ENCODE measurements at regions not wholly inside any gene's neighbourhood (a gene's known extent, or its start where the extent isn't known, plus 50 kb on each side); places are given as distances from the start of the nearest gene placed in this dataset.
"Not testable (repeated sequence)": the region's sequence is repeated elsewhere in the genome, so short reads cannot be mapped to it uniquely, and the experiment has no call there.

DNA sequence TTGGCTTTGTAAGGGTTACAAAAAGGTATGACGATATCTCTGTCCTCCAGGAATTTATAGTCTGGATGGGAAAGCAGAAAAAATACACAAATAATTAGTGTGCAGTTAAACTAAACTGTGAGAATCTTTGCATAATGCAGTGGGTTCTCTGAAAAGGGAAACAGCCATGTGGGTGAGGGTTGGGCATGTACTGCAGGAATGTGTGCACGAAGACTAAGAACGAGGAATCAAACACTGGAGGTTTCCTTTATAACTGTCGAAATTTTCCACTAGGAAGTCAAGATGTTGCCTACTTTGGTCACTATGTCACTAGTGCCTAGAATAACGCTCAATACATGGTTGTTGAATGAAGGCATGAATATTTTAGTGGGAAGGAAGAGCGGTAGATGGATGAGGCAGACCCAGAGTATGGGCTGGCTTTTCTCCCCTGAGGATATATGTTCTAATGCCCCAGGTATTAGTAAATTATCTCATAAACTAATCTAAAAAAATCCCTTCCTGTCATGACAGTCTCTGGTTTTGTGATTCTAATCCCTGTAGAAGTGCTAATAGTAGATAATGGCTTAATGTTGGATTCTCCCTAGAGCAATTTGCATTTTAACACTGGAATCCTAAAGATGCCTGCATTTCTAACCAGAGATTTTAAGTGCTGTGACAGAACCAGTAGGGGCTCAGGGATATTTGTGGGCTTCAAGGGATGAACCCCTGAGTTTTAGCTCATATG lies 227.3 kb downstream of the NMUR2 start:
- no peak for DNase-seq

DNA sequence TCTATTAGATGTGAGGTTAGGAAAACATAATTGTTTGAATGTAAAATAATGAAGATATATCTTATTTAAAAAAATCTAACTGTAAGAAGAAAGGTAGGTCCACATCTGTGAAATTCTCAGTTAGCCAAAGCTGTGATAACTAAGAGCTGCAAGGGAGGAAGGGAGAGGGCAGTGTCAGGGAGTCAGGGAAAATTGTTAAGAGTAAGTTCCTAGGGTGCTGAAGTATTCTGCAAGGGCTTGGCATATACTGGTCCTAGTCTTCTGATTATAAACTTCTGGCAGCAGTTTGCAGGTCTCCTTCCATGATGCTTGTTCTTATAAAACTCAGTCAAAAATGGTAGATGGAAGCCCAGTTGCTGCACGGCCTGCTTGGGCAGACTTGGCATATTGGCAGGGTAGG lies 233.2 kb downstream of the NMUR2 start:
- no peak for DNase-seq

DNA sequence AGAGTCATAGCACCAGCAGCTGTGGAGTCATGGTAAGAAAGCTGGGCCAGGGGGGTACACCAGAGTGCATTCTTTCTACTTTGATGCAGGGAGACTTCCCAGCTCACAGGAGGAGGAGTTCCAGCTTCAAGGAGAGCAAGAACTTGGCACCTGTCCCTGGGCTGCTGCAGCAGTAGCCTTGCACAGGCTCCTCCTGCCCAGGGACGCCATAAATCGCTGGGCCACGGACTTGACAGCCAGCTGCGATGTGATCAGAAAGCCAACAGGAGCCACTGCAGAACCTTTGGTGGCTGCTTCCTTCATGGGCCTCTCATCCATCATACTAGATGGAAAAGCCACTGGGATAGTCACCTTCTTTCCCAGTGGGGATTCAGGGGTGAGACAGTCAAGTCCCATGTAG lies 234.7 kb downstream of the NMUR2 start:
- DNase-seq, result no peak

DNA sequence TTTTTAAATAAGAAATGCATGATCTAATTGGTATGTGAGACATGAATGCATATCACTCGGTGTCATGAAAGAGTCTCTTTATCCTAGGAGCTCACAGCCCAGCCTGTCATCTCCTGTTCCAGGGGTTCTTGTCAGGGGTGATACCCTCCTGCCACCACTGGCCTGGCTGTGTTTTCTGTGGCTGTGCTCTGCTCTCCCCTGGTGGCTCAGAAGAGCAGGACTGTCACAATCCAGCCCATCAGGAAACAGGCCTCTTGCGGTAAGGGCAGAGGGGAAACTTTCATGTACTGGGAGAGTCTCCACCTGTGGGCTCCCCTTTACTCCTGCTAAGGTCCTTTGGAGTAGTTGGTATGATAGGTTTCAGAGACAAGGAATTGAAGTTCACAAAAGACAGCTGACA lies 240.2 kb upstream of the GLRA1 start:
- no peak for DNase-seq

DNA sequence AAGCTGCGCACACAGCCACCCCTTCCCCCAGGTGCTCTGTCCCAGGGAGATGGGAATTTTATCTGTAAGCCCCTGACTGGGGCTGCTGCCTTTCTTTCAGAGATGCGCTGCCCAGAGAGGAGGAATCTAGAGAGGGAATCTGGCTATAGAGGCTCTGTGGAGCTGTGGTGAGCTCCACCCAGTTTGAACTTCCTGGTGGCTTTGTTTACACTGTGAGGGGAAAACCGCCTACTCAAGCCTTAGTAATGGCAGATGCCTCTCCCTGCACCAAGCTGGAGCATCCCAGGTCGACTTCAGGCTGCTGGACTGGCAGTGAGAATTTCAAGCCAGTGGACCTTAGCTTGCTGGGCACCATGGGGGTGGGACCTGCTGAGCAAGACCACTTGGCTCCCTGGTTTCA lies 235.2 kb upstream of the GLRA1 start:
- DNase-seq, result not testable (repeated sequence)

DNA sequence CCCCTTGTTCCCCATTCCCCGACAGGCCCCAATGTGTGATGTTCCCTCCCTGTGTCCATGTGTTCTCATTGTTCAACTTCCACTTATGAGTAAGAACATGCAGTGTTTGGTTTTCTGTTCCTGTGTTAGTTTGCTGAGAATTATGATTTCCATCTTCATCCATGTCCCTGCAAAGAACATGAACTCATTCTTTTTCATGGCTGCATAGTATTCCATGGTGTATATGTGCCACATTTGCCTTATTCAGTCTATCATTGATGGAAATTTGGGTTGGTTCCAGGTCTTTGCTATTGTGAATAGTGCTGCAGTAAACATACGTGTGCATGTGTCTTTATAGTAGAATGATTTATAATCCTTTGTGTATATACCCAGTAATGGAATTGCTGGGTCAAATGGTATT lies 229.8 kb upstream of the GLRA1 start:
- DNase-seq, result not testable (repeated sequence)

DNA sequence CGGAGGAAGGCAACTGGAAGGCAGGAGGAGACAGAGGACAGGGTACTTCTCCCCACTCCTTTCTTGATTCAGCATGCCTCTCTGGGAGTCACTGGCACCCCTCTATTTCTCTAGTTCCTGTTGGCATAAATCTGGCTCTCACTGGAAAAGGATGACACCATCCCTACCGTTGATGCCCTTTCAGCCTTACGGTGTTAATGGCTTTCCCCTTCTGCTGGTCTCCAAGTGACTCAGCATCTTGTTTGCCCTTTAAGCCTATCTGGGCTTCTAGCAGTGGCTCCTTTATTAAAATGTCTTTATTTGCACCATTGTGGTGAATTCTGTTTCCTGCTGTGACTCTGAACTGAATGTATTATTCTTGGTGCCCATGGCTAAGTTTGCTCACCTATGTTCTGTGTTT lies 227.3 kb upstream of the GLRA1 start:
- DNase-seq, result no peak

DNA sequence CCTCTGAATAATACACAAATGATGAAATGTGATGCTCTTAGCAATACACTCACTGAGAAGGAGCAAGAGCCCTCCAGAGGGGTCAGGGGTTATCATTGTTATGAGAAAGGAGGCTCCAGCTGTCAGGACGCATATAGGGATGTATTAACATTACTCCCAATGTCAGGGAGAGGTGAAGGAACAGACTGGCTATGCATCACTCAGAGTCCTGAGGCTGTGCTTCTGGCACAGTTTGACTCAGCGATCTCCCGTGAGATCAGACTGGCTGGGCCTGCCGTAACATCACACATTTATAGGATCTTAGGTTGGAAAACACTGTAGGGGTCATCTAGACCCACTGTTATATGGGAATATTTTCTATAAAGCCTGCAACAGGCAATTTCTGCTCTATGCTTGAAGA lies 226.5 kb upstream of the GLRA1 start:
- no peak for DNase-seq

DNA sequence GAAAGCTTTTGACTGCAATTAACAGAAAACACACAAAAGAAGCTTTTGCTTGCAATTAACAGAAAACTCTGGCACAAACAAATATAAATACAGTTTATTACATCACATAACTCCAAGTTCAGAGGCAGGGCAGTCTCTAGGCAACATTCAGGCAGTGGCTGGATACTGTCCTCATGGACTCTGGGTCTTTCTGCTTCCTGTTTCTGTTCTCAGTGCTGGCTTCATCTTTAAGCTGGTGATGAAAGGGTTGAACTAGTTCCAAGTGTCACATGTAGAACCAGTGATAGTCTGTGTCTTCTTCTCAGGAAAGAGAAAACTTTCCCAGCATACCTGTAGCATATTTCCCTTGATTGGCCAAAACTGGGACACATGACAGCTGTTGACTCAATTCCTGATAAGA lies 222.6 kb upstream of the GLRA1 start:
- no peak for DNase-seq

DNA sequence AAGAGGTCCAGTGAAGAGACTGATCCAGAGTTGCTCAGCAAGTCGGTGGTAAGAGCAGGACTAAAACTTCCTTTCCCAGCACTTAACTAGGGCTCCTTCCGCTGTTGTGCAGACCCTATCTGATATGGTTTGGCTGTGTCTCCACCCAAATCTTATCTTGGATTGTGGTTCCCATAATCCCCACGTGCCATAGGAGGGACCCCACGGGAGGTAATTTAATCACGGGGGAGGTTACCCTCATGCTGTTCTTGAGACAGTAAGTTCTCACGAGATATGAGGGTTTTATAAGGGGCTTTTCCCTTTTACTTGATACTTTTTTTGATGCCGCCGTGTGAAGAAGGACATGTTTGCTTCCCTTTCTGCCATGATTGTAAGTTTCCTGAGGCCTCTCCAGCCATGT lies 221.9 kb upstream of the GLRA1 start:
- no peak for DNase-seq

DNA sequence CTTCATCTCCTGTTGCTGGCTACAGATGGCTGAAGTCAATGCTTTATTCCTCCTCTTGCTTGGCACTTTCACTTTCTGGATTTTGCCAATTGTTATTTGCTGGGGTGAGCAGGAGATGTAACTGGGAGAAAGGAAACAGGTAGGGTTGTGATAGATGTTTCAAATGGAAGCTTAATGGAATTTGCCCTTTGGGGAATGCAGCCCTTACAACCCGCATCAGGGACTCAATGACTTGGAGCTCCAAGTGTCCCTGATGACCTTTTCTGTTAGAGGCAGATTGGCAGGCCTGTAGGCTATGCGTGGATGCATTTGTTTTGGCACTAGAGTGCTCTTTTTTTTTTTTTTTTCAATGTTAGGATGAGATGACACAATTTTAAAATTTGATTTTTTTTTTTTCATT lies 219.9 kb upstream of the GLRA1 start:
- no peak for DNase-seq

DNA sequence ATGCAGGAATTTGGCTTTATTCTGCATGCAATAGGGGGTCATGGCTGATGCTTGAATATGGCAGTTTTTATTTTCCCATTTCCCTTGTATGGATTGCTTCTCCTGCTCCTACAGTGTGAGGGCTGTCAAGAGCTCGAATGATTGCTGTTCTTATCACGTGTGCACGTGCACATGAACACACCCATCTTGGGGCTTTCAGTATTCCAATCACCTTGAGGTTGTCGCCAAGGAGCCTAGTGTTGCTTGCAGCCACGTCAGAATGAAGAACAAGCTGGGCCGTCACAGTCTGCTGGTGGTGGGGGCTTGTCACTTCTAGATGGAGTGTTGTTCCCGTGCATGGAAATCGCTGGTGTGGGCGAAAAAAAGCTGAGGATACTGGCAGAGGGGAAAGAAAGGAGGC lies 219.4 kb upstream of the GLRA1 start:
- no peak for DNase-seq

DNA sequence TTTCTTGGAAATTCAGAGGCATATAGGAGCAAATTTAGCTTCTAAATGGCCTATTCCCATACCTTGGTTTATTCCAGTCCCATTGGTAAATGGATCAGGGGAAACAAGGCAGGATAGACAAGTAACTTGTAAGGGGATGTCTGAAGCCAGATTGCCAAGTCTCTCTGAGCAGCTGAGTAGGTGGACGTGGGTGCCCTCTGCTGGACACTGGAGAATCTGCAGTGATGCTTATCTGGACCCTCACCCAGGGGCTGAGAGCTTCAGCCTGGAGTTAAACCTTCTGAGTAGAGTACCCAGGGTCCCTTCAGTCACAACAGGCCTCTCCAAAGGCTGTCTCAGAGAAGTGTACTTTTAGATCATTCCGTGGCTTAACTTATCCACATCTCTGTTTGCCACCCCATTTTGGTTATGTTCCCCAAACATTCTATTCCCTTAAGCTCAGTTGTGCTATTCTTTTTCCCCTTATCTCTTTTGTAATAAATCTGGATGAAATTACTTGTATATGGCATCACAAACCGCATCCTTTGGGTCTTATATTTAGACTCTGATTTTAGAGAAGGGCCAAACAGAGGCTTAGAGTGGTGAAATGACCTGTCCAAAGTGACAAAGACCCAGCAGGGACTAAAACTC lies 218.3 kb upstream of the GLRA1 start:
- peak; percentile 13 for DNase-seq

DNA sequence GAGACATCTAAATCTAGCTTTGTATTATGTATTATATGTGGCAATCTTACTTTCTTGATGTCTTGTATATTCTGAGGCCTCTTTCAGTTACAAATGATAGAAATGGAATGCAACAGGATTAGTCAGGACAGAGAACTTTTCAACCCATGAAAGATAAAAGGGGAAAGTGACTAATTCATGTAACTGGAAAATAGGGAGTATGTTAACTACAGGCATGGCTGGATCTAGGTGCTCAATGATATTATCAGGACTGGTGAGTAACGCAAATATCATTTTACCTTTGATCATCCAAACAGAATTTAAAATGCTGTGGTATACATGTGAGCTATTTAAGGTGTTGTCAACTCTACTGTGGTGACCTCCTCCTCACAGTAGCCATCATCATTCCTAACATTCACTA lies 215.7 kb upstream of the GLRA1 start:
- no peak for DNase-seq

DNA sequence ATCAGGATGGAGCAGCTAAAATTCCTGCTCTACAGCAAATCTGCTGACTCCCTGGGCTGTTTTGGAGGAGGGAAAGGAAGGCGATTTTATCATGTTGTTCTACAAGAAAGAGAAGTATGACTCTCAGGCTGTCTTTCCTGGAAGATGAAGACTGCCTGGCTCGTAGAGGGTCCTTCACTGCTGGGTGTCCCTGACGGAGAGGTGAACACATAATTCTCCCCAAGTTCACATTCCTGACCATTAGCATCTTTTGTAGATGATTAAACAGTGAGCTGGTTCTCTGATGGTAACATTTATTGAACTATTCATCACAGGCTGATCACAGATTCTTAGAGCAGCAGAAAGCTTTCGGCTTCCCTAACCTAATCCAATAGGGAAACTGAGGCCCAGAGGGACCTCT lies 212.4 kb upstream of the GLRA1 start:
- DNase-seq, result no peak

DNA sequence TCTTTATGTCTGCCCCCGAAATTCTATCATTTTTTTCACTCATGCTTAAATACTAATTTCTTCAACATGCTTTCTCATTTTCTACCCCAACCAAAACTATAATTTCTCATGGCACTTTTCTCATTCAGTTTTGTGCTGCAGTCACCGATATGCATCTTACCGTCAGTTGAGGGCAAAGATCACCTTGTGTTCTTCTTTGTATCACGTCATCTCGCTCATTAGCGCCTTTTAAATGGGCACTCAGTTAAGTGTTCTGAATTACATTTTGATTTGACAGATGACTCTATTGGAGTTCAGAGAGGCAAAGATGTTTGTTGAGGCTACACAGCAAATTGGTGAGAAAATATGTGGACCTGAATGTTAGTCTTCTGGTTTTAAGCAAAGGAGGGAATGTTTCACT lies 211.7 kb upstream of the GLRA1 start:
- no peak for DNase-seq

DNA sequence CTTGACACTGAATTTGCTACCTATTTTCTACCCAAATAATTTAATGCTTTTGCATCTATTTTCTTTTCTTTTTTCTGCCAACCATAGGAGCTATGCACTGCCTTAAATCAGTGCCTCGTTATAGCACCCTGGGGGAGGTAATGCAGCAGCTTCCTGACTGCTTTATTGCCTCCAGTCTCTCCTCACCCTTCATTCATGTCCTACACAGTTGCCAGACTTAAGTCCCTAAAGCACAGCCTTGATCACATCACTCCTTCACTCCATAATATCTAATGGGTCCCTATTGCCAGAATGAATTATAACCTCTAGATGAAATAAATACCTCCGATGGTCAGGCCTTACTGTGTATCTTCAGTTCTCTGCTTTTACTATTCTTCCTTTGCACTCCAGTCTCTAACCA lies 211.2 kb upstream of the GLRA1 start:
- no peak for DNase-seq

DNA sequence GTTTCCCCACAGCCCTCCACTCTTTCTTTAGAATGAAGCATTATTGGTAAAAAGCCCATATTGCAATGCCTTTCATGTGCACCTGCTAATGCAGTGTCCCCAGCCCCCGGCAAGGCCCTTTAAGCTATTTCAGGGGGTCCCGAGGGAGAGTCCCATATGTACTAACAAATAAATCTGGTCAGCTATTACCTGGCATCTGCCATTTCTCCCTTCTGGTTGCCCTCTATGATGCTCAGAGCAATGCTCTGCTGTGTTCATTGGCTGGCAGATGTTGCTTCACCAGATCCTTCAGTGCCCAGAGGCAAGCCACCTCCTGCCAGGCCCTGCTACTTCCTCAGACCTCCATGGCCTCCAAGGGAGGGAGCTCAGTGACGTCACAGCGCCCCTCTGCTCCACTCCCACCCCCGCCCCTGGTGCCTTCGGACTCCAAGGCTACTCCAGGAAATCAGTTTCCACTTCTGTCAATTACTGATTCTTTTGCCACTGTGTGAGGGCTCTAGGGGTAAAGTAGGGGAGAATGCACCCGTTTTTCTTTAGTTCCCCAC lies 201.1 kb upstream of the GLRA1 start:
- DNase-seq, result no peak

DNA sequence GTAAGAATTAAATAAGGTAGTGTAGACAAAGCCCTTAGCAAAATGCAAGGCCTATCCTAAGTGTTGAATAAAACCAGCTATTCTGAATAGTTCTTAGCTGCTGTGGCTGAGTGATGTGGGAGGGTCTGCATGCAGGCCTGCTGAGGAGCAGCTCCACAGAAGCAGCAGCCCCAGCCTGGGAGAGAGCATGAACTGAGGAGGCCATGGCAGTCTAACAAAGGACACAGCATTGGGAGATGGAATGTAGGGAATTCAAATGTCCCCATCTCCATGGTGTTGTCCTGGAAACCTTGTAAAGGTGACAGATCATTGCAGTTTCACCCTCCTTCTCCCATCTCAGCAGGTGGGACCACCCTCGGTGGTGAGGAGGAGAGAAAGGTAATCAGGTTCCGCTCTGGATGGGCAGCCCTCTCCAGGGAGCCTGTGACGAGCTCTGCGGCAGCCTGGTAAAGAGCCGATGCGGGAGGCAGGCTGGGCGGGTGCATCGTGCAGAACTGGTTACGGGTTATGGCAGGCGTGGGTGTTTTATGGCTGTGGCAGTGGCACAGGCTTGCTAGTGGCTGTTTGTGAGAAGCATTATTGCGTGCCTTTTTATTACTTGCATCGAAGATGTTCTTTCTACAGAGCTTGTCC lies 199.9 kb upstream of the GLRA1 start:
- no peak for DNase-seq

DNA sequence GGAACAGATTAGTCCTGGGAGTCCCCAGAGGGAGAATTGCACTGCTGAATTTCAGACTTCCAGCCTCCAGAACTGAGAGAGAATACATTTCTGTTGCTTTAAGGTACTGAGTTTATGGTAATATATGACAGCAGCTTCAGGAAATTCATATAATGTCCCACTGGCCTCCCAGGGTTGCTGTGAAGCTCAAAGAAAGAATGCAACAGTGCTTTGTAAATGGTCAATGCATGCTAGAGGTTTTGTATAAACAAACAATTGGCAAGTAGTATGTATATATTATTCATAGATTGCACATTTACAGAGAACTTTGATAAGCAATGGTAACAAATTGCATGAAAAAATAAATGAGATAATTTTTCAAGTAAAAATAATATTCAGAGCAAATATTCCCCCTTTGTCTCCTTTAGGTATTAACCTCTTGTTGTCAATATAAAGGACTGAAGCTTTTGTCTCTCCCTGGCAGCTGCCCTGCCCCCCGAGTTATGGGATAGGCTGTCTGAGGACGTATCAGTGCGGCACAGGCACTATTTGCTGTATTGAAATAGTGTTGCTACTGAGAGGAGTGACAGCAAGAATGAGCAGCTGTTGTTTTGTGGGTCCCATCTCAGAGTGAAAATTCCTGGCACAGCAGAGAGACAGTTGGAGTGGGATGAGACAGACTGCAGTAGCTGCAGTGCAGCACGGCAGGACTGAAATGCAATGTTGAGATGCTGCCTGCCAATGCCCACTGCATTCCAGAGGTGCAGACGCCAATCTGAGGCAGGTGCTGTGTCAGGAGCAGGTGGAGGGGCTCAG lies 194.2 kb upstream of the GLRA1 start:
- DNase-seq, result no peak

DNA sequence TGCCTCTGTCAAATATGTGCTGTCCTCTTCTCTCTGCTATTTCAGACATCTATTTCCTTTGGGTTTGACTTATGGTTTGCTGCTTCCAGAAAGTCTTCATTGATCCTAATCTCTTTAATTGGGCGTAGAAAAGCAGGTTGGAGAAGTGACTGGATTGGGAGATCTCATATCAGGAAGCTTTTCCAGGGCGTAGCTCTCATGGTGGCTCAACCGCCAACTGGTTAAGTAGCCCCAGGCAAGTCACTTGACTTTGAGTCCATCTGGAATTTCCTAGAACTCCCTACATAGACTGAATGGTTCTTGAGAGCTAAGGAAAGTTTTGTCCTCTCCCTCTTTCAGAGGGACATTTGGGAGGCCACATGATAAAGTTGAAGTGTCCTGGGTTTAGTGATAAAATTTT lies 192.3 kb upstream of the GLRA1 start:
- DNase-seq, result no peak

DNA sequence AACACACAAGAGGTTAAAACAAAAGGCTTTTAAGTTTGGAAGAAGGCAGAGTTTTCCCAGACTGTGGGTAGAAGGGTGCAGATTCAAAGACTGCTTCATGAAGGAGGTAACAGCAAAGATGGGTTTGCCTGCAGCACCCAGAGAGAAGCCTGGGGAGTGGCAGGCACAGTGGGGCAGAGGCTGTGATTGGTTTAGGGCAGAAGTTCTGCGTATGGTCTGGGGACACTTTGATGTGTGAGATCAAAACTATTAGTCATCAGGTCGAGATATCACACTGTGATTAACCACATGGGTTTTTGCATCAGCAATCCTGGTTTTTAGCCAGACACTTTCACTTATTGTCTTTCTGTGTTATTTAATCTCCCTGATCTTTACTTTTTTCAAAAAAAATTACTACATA lies 188.8 kb upstream of the GLRA1 start:
- DNase-seq, result no peak

DNA sequence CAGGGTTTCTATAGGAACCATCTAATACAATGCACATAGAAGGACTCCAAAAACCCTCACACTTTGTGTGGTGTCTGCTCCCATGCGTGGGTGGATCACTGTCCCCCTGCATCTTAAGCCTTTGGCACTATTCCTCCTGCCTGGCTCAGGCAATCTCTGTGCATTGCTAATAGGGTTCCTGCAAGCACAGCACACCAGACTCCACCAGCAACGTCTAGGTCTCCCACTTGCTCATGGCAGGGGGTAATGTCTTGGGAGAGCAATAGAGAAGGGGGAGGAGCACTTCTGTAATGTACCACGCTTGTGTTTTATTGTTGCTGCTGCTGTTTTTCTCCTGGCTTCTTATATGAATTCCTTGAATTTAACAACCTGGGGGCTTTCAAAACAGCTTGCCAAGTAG lies 182.6 kb upstream of the GLRA1 start:
- DNase-seq, result no peak
